ENCODE measurements at regions not wholly inside any gene's neighbourhood (a gene's known extent, or its start where the extent isn't known, plus 50 kb on each side); places are given as distances from the start of the nearest gene placed in this dataset.

DNA sequence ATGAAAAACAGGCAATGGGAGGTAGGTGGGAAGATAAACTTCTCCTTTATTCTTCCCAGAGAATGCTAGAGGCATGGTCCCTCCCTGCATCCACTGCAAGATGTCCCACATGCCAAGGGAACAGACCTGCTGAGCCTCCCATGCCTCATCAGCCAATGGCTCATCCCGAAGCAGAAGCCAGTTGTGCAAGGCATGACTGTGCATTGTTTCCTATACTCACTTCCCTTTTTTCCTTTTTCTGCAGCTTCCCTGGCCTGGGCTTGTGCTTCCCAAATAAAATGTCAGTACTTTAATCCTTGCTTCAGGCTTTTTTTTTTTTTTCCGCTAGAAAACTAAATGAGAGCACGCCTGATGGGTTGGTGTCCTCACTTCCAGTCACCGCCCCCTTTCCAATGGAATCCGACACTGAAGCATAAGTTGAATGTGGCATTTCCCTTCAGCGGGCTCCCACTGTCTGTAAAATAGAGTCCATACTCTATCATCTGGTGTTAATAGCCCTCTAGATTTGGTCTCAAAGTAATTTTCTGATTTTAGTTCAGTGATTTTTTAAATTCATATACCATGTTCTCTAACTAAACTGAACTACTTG is 239.0 kb upstream of the JADE1 start:
- Histone ChIP-seq H3K27ac (no peak overlapping the region), H3K4me3 (no peak overlapping the region), H3K36me3 (no peaks in the 10 kb centered on the region), H3K9me3 (ENCODE audit: low read depth) (no peaks in the 10 kb centered on the region), H3K4me1 (ENCODE audit: low read depth) (peaks cover 12% of the 10 kb centered on the region), H3K27me3 (peaks cover 20% of the 10 kb centered on the region)
- peak in 1 of 2 donors; percentile 61 for DNase-seq (ENCODE audit: low read depth in 1 of 2, low spot score in 1 of 2)
- TF ChIP-seq, protein P1, sequence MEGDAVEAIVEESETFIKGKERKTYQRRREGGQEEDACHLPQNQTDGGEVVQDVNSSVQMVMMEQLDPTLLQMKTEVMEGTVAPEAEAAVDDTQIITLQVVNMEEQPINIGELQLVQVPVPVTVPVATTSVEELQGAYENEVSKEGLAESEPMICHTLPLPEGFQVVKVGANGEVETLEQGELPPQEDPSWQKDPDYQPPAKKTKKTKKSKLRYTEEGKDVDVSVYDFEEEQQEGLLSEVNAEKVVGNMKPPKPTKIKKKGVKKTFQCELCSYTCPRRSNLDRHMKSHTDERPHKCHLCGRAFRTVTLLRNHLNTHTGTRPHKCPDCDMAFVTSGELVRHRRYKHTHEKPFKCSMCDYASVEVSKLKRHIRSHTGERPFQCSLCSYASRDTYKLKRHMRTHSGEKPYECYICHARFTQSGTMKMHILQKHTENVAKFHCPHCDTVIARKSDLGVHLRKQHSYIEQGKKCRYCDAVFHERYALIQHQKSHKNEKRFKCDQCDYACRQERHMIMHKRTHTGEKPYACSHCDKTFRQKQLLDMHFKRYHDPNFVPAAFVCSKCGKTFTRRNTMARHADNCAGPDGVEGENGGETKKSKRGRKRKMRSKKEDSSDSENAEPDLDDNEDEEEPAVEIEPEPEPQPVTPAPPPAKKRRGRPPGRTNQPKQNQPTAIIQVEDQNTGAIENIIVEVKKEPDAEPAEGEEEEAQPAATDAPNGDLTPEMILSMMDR (IDR thresholded peaks at IDR 0.05; ENCODE audit: low read depth, low read length) = no peak

DNA sequence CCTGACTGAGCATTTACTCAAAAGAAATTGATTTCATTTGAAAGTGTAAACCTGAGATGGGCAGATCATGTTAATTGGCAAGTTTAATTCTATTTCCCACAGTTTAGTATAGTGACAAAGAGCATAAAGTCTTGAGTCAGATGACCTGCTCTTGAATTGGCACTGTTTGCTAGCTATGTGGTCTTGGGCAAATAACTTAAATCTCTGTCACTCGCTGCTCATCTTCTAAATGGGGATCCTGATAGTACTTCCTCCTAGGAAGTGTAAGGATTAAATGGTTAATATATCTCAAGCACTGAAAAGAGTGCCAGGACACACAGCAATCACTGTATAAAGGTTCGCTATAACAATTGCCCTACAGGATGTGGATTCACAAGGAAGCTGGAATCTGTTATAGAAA is 242.8 kb upstream of the JADE1 start:
- H3K27me3 ChIP-seq = peaks cover 35% of the 10 kb centered on the region
- TF ChIP-seq, protein P1 (IDR thresholded peaks at IDR 0.05; ENCODE audit: low read depth, low read length) = no peak
- H3K4me1 ChIP-seq (ENCODE audit: low read depth) = no peaks in the 10 kb centered on the region
- DNase-seq (ENCODE audit: low read depth in 1 of 2, low spot score in 1 of 2) = no peak
- no peak overlapping the region for H3K27ac ChIP-seq
- H3K4me3 ChIP-seq = no peak overlapping the region
- no peaks in the 10 kb centered on the region for H3K36me3 ChIP-seq
- H3K9me3 ChIP-seq (ENCODE audit: low read depth) = no peaks in the 10 kb centered on the region

DNA sequence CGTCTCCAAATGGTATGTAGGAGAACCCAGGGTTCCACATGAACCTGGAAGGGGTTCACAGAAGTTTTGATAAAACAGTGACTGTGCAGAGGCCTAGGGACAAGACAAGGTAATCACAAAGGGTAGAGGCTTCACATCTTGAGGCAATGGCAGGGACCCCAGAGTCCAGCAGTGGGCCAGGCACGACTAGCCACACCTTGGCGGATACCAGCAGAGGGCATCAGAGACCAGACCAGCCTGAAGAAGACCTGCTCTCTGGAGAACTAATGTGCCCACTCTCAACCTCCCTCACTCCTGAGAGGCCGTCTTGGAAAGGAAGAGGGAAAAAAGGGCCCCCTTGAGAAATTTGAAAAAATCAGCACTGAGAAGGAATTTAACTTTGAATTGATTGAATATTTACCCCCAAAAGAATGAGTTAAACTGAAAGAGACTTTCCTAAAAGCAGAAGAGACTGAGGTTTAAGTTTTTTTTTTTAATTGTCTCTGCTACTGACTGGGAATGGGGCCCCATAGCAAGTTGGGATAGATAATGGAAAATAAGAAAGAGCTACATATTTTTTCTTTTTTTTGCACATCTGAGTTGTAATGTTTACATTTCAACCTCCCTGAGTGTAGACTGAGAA is 243.8 kb upstream of the JADE1 start:
- Histone ChIP-seq H3K27ac (no peak overlapping the region), H3K9me3 (ENCODE audit: low read depth) (no peaks in the 10 kb centered on the region), H3K36me3 (no peaks in the 10 kb centered on the region), H3K4me1 (ENCODE audit: low read depth) (no peaks in the 10 kb centered on the region), H3K4me3 (no peak overlapping the region), H3K27me3 (peaks cover 35% of the 10 kb centered on the region)
- TF ChIP-seq, protein P1 (IDR thresholded peaks at IDR 0.05; ENCODE audit: low read depth, low read length) = peak; percentile 57
- peak; percentile 67 to 69 for DNase-seq (ENCODE audit: low read depth in 1 of 2, low spot score in 1 of 2)

DNA sequence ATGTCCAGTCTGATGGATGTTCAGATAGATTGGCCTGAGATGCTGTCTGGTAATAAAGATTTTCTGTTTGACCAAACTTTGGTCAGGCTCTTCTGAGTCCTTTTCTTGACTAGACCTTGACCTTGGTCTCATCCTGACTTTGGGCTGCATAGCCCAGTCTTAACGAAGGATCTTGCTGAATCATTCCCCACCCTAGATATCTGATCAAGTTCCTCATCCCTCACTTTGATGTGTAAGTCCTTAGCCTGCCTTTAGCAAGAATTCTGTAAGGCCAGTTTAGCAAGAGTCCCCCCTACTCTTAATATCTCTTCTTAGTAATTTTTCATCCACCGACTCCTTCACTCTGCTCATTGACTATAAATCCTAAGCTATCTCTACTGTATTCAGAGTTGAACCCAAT is 244.4 kb upstream of the JADE1 start:
- Histone ChIP-seq H3K4me3 (no peak overlapping the region), H3K9me3 (ENCODE audit: low read depth) (no peaks in the 10 kb centered on the region), H3K27me3 (peaks cover 35% of the 10 kb centered on the region), H3K4me1 (ENCODE audit: low read depth) (no peaks in the 10 kb centered on the region), H3K27ac (no peak overlapping the region), H3K36me3 (no peaks in the 10 kb centered on the region)
- no peak for DNase-seq (ENCODE audit: low read depth in 1 of 2, low spot score in 1 of 2)
- TF ChIP-seq, protein P1 (IDR thresholded peaks at IDR 0.05; ENCODE audit: low read depth, low read length) = no peak

DNA sequence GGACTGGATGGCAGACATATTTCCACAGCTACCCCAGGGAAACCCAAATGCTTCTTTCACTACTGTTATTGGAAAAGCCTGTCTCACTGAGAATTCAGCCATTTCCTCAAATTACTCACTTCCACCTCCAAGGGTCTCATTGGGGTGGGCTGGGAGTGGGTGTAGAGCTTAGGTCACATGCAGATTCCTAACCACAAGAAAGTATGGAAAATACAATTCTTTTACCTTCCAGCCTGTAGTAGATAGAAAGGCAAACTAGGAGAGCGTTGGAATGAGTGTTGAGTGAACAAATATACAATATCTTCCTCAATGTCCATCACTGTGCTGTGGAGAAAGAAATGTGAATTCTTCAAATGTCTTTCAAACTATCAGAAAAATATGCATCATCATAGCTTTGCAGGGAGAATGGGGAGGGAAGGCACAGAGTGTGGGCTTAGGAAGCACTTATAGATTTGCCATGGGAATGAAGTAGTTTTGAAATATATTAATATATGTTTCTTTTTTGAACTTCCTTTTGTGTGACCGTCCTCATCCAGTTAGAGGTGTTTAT is 245.3 kb upstream of the JADE1 start:
- H3K4me3 ChIP-seq = no peak overlapping the region
- peaks cover 35% of the 10 kb centered on the region for H3K27me3 ChIP-seq
- H3K36me3 ChIP-seq = no peaks in the 10 kb centered on the region
- TF ChIP-seq, protein P1 (IDR thresholded peaks at IDR 0.05; ENCODE audit: low read depth, low read length) = no peak
- no peak overlapping the region for H3K27ac ChIP-seq
- no peaks in the 10 kb centered on the region for H3K4me1 ChIP-seq (ENCODE audit: low read depth)
- H3K9me3 ChIP-seq (ENCODE audit: low read depth) = no peaks in the 10 kb centered on the region
- no peak for DNase-seq (ENCODE audit: low read depth in 1 of 2, low spot score in 1 of 2)
